ENCODE measurements at regions not wholly inside any gene's neighbourhood (a gene's known extent, or its start where the extent isn't known, plus 50 kb on each side); places are given as distances from the start of the nearest gene placed in this dataset.

DNA sequence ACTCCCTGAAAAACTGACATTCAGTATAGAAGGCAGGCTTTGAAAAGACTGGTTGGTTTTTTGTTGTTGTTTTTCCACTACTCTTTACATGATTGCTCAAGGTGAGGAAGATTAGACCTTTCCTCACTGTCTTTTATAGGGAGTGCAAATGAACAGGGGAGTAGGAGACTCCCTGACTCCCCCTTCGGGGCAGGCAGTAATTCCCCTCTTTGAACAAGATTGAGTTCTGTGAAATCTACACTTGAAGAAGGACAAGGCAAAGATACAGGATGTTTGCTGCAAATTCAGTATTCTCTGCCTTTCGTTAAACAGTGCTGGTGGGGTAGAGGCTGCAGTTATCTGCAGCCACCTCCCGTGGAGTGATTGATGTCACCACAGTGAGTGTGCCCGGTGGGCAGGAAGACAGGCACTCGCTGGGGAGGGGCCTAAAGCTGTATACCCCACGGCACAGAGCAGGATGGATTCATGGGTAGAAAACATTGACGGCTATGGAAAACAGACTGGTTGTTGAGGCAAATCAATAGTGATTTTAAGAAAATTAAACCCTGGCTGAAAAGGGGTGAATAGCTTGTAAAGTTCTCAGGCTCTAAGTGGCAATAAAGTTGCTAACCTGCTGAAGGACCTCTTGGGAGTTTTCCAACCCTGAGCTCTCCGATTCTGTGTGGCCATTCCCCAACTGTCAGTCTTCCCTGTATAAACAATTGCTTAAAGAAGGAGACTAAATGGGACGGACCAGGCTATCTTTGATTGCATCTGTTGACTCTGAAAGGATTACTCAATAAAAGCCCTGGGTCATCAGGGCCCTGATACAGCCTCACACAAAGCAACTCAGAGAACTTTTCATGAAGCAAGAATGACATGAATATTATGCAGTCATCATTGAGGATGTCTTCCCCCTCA is 308.3 kb downstream of the TBC1D4 start:
- H4K20me1 ChIP-seq (replicated peaks; ENCODE audit: control insufficient read depth, insufficient read depth, low read length) = no peaks in the 10 kb centered on the region
- no peaks in the 10 kb centered on the region for H3K9me3 ChIP-seq (replicated peaks; ENCODE audit: control insufficient read depth, insufficient read depth, low read depth, low read length)
- no peak overlapping the region for H3K4me2 ChIP-seq (ENCODE audit: insufficient read depth, low read length)
- H3K27me3 ChIP-seq (ENCODE audit: control insufficient read depth in 2 of 2, insufficient read depth in 2 of 2, low read length in 2 of 2) = no peaks in the 10 kb centered on the region
- ChIA-PET POLR2A (no interaction called here), CTCF (ENCODE audit: low intra/inter-chr PET ratio) (no interaction called here)
- no peaks in the 10 kb centered on the region for H3K36me3 ChIP-seq (ENCODE audit: control insufficient read depth, insufficient read depth, low read length)
- no peaks in the 10 kb centered on the region for H3K79me2 ChIP-seq (ENCODE audit: control insufficient read depth, insufficient read depth, low read length)
- no peak overlapping the region for H3K27ac ChIP-seq (ENCODE audit: extremely low read depth, low read depth, low read length)
- under 1% methylated on average over 9 of the region's 9 CpGs for WGBS (ENCODE audit: insufficient coverage, low coverage, missing lambda C conversion rate)
- in situ Hi-C loops (cut with MboI) (no loop called here), intact Hi-C loops (cut with micrococcal nuclease) (no loop called here)
- H3K9me1 ChIP-seq (ENCODE audit: control insufficient read depth, insufficient read depth, low read length) = no peaks in the 10 kb centered on the region
- H3K4me3 ChIP-seq = no peak overlapping the region
- no peak for ATAC-seq
- no peak for DNase-seq (ENCODE audit: extremely low read depth in 1 of 4, low spot score in 3 of 4)
- no peaks in the 10 kb centered on the region for H3K4me1 ChIP-seq (replicated peaks in 1 of 2; ENCODE audit: control insufficient read depth in 2 of 2, insufficient read depth in 2 of 2, low read length in 2 of 2)
- BruUV-seq (replicated peaks) = no TSS peak
- no peak overlapping the region for H2AFZ ChIP-seq (ENCODE audit: low read depth, low read length)
- no peak overlapping the region for H3K9ac ChIP-seq (ENCODE audit: insufficient read depth in 1 of 2, low read depth in 2 of 2, low read length in 2 of 2)
- no peak for FAIRE-seq
- TF ChIP-seq FOXP1 (CRISPR knock-in tag; IDR thresholded peaks at IDR 0.05) (no peak), SIN3A (IDR thresholded peaks at IDR 0.05; ENCODE audit: borderline replicate concordance in 2 of 2, control insufficient read depth in 1 of 2, low read depth in 2 of 2, low read length in 2 of 2) (no peak), GTF2A2 (tag; IDR thresholded peaks at IDR 0.05) (no peak), ZNF780A (CRISPR knock-in tag; IDR thresholded peaks at IDR 0.05) (no peak), HNRNPH1 (optimal IDR thresholded peaks at IDR 0.05; ENCODE audit: low read depth, low read length) (no peak)
- TF ChIP-seq, protein P1, sequence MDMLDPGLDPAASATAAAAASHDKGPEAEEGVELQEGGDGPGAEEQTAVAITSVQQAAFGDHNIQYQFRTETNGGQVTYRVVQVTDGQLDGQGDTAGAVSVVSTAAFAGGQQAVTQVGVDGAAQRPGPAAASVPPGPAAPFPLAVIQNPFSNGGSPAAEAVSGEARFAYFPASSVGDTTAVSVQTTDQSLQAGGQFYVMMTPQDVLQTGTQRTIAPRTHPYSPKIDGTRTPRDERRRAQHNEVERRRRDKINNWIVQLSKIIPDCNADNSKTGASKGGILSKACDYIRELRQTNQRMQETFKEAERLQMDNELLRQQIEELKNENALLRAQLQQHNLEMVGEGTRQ (CRISPR knock-in tag; IDR thresholded peaks at IDR 0.05) = no peak
- TF ChIP-seq, protein P2, sequence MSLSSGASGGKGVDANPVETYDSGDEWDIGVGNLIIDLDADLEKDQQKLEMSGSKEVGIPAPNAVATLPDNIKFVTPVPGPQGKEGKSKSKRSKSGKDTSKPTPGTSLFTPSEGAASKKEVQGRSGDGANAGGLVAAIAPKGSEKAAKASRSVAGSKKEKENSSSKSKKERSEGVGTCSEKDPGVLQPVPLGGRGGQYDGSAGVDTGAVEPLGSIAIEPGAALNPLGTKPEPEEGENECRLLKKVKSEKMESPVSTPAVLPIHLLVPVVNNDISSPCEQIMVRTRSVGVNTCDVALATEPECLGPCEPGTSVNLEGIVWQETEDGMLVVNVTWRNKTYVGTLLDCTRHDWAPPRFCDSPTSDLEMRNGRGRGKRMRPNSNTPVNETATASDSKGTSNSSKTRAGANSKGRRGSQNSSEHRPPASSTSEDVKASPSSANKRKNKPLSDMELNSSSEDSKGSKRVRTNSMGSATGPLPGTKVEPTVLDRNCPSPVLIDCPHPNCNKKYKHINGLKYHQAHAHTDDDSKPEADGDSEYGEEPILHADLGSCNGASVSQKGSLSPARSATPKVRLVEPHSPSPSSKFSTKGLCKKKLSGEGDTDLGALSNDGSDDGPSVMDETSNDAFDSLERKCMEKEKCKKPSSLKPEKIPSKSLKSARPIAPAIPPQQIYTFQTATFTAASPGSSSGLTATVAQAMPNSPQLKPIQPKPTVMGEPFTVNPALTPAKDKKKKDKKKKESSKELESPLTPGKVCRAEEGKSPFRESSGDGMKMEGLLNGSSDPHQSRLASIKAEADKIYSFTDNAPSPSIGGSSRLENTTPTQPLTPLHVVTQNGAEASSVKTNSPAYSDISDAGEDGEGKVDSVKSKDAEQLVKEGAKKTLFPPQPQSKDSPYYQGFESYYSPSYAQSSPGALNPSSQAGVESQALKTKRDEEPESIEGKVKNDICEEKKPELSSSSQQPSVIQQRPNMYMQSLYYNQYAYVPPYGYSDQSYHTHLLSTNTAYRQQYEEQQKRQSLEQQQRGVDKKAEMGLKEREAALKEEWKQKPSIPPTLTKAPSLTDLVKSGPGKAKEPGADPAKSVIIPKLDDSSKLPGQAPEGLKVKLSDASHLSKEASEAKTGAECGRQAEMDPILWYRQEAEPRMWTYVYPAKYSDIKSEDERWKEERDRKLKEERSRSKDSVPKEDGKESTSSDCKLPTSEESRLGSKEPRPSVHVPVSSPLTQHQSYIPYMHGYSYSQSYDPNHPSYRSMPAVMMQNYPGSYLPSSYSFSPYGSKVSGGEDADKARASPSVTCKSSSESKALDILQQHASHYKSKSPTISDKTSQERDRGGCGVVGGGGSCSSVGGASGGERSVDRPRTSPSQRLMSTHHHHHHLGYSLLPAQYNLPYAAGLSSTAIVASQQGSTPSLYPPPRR (CRISPR knock-in tag; IDR thresholded peaks at IDR 0.05; ENCODE audit: borderline replicate concordance) = no peak
- TF ChIP-seq, protein P3, sequence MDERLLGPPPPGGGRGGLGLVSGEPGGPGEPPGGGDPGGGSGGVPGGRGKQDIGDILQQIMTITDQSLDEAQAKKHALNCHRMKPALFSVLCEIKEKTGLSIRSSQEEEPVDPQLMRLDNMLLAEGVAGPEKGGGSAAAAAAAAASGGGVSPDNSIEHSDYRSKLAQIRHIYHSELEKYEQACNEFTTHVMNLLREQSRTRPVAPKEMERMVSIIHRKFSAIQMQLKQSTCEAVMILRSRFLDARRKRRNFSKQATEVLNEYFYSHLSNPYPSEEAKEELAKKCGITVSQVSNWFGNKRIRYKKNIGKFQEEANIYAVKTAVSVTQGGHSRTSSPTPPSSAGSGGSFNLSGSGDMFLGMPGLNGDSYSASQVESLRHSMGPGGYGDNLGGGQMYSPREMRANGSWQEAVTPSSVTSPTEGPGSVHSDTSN (CRISPR knock-in tag; IDR thresholded peaks at IDR 0.05; ENCODE audit: low read depth) = no peak
- TF ChIP-seq, protein P3 (tag; conservative IDR thresholded peaks at IDR 0.05; ENCODE audit: low read depth) = no peak

All from K562 (cell line).